Suprapubic skin (tissue), 4 donors: ENCODE measurements at regions not wholly inside any gene's neighbourhood (a gene's known extent, or its start where the extent isn't known, plus 50 kb on each side); places are given as distances from the start of the nearest gene placed in this dataset.

ENCODE experiments used
- DNase-seq, 2 donors: peaks; one replicate each; pipeline ENCODE4 v3.0.0-alpha.2; 2019; ENCODE audit warnings: low spot score in 2 of 2
- H3K27ac ChIP-seq: fragments of 200-600 bp; sonication (generic); one replicate; pipeline ENCODE4 v1.5.1; 2019
- H3K27me3 ChIP-seq: fragments of 200-600 bp; sonication (generic); one replicate; pipeline ENCODE4 v1.5.1; 2019
- H3K36me3 ChIP-seq: fragments of 200-600 bp; sonication (generic); one replicate; pipeline ENCODE4 v1.5.1; 2019
- H3K4me1 ChIP-seq: fragments of 200-600 bp; sonication (generic); one replicate; pipeline ENCODE4 v1.5.1; 2019
- H3K4me3 ChIP-seq: fragments of 200-600 bp; sonication (generic); one replicate; pipeline ENCODE4 v1.5.1; 2019; ENCODE audit warnings: mild to moderate bottlenecking
- H3K9me3 ChIP-seq: fragments of 200-600 bp; sonication (generic); one replicate; pipeline ENCODE4 v1.5.1; 2019
- CTCF ChIP-seq, 2 donors: fragments of 200-600 bp in 1 of 2; fragments of 450-650 bp in 1 of 2; sonication (generic) in 1 of 2; IDR thresholded peaks; one replicate each; pipeline ENCODE4 v1.5.1; 2016 to 2019; ENCODE audit warnings: antibody characterized with exemption in 2 of 2, mild to moderate bottlenecking in 1 of 2, moderate library complexity in 1 of 2
- EP300 ChIP-seq: sonication (generic); formaldehyde crosslinking; IDR thresholded peaks from one replicate; pipeline ENCODE4 v1.6.1; 2017; ENCODE audit warnings: antibody characterized with exemption
- POLR2A ChIP-seq, 2 donors: fragments of 450-650 bp; IDR thresholded peaks; one replicate each; pipeline ENCODE4 v1.6.1; 2017; ENCODE audit warnings: antibody characterized with exemption in 2 of 2, mild to moderate bottlenecking in 2 of 2, moderate library complexity in 2 of 2
- POLR2AphosphoS5 ChIP-seq, 3 donors: sonication (generic); formaldehyde crosslinking; IDR thresholded peaks; one replicate each; pipeline ENCODE4 v1.6.1; 2017; ENCODE audit warnings: antibody characterized with exemption in 3 of 3
- WGBS: methylation state at CpG from one replicate; pipeline ENCODE4 v1.1.5; 2018; 5-methylcytosine and 5-hydroxymethylcytosine counted together

- Histone ChIP-seq H3K27ac (no peak overlapping the region), H3K36me3 (no peaks in the 10 kb centered on the region)
- WGBS: 27% methylated on average over 5 of the region's 5 CpGs
Measured at GRCh38 chr2:19632403-19632991, 269.3 kb downstream of the TTC32 start.

GRCh38 chr2:19631871-19632270 lies 269.9 kb downstream of the TTC32 start:
- no peak for DNase-seq
- H3K27me3 ChIP-seq: no peaks in the 10 kb centered on the region
- peaks cover 4% of the 10 kb centered on the region for H3K9me3 ChIP-seq
- no peak overlapping the region for H3K4me3 ChIP-seq
- 64% methylated on average over 1 of the region's 1 CpG for WGBS
- no peaks in the 10 kb centered on the region for H3K36me3 ChIP-seq
- H3K27ac ChIP-seq: no peak overlapping the region
- H3K4me1 ChIP-seq: peaks cover 7% of the 10 kb centered on the region
- TF ChIP-seq EP300 (no peak), POLR2AphosphoS5 (IDR thresholded peaks at IDR 0.05) (no peak), CTCF (IDR thresholded peaks at IDR 0.05) (no peak), POLR2A (IDR thresholded peaks at IDR 0.05) (no peak)

More at GRCh38 chr2:19632403-19632991, 269.3 kb downstream of the TTC32 start:
- no peak overlapping the region for H3K4me3 ChIP-seq
- TF ChIP-seq EP300 (no peak), POLR2AphosphoS5 (IDR thresholded peaks at IDR 0.05) (peak in 1 of 3 donors; percentile 39), POLR2A (IDR thresholded peaks at IDR 0.05) (no peak), CTCF (IDR thresholded peaks at IDR 0.05) (no peak)
- no peaks in the 10 kb centered on the region for H3K27me3 ChIP-seq
- peak in 1 of 2 donors; percentile 80 for DNase-seq
- no peaks in the 10 kb centered on the region for H3K9me3 ChIP-seq
- peaks cover 7% of the 10 kb centered on the region for H3K4me1 ChIP-seq

GRCh38 chr2:19630921-19631320 lies 270.9 kb downstream of the TTC32 start:
- Histone ChIP-seq H3K27ac (no peak overlapping the region), H3K9me3 (peaks cover 4% of the 10 kb centered on the region), H3K27me3 (no peaks in the 10 kb centered on the region), H3K4me1 (peaks cover 7% of the 10 kb centered on the region), H3K4me3 (no peak overlapping the region), H3K36me3 (no peaks in the 10 kb centered on the region)
- no peak for DNase-seq
- no peak for TF ChIP-seq POLR2AphosphoS5 (IDR thresholded peaks at IDR 0.05)
- no peak for TF ChIP-seq CTCF (IDR thresholded peaks at IDR 0.05)
- no peak for TF ChIP-seq POLR2A (IDR thresholded peaks at IDR 0.05)
- TF ChIP-seq EP300: no peak
- WGBS: 84% methylated on average over 2 of the region's 2 CpGs

- peaks cover 3% of the 10 kb centered on the region for H3K27me3 ChIP-seq
- peaks cover 4% of the 10 kb centered on the region for H3K9me3 ChIP-seq
- no peak overlapping the region for H3K27ac ChIP-seq
- DNase-seq: no peak
- TF ChIP-seq POLR2AphosphoS5 (IDR thresholded peaks at IDR 0.05): no peak
- TF ChIP-seq EP300: no peak
- no peak for TF ChIP-seq POLR2A (IDR thresholded peaks at IDR 0.05)
- TF ChIP-seq CTCF (IDR thresholded peaks at IDR 0.05): no peak
- H3K4me3 ChIP-seq: no peak overlapping the region
- H3K36me3 ChIP-seq: no peaks in the 10 kb centered on the region
- peaks cover 3% of the 10 kb centered on the region for H3K4me1 ChIP-seq
Measured at GRCh38 chr2:19627359-19627758, 268.9 kb upstream of the OSR1 start.

GRCh38 chr2:19623488-19623887 lies 265.1 kb upstream of the OSR1 start:
- no peaks in the 10 kb centered on the region for H3K36me3 ChIP-seq
- peaks cover 8% of the 10 kb centered on the region for H3K9me3 ChIP-seq
- H3K27ac ChIP-seq: no peak overlapping the region
- no peak for TF ChIP-seq POLR2AphosphoS5 (IDR thresholded peaks at IDR 0.05)
- no peak for TF ChIP-seq EP300
- TF ChIP-seq CTCF (IDR thresholded peaks at IDR 0.05): no peak
- H3K27me3 ChIP-seq: peaks cover 3% of the 10 kb centered on the region
- 9% methylated on average over 1 of the region's 1 CpG for WGBS
- no peak overlapping the region for H3K4me3 ChIP-seq
- no peak for DNase-seq
- H3K4me1 ChIP-seq: no peaks in the 10 kb centered on the region
